ENCODE measurements at regions not wholly inside any gene's neighbourhood (a gene's known extent, or its start where the extent isn't known, plus 50 kb on each side); places are given as distances from the start of the nearest gene placed in this dataset.

DNA sequence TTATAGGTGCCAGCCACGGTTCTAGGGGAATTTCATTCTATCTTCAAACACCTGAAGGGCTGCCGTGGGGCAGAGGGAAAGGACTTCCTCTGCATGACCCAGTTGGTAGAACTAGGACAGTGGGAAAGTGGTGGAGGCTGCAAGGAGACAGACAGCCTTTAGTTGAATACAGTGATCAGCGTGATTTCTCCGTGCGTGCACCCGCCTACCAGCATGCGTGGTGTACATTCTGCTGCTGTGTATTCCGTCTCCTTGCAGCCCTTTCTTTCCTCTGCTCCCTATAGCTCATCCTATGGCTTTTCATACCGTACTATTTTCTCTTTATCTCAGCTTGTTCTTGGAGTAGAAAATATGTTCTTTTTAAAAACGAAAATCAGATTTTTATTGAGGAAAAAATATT lies 146.9 kb downstream of the MRM1 start:
- ChIA-PET CTCF (no interaction called here), POLR2A (no interaction called here)
- ATAC-seq: no peak
- no peaks in the 10 kb centered on the region for H3K9me3 Mint-ChIP-seq (ENCODE audit: low read depth)
- no peaks in the 10 kb centered on the region for H3K36me3 Mint-ChIP-seq (ENCODE audit: low read depth)
- H3K27ac Mint-ChIP-seq: no peak overlapping the region
- H3K4me3 Mint-ChIP-seq: no peak overlapping the region
- intact Hi-C loops (cut with DNase I, micrococcal nuclease): no loop called here
- DNase-seq: no peak
- no peaks in the 10 kb centered on the region for H3K4me1 Mint-ChIP-seq
- no peaks in the 10 kb centered on the region for H3K27me3 Mint-ChIP-seq

DNA sequence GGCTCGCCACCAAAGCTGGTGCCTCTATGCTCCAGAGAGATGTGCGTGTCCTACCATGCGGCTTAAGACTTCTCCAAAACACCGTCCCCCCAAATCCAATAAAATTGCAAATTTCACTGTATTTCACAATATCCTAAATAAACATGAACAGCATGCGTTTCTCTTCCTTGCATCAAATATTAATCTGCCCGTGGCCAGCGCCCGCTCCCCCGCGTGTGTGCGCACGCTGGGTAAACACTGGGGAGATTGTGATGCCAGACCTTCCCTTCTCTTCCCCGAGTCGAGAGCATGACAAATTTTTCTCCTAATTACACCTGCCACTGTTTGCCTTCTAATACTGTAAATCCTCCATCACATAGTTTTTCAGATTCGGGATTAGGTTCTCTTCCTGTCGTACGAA lies 148.1 kb downstream of the MRM1 start:
- Mint-ChIP-seq H3K4me1 (no peaks in the 10 kb centered on the region), H3K27ac (no peak overlapping the region), H3K36me3 (ENCODE audit: low read depth) (no peaks in the 10 kb centered on the region), H3K27me3 (no peaks in the 10 kb centered on the region), H3K4me3 (no peak overlapping the region), H3K9me3 (ENCODE audit: low read depth) (no peaks in the 10 kb centered on the region)
- CTCF ChIA-PET: no interaction called here
- no peak for DNase-seq
- no peak for ATAC-seq
- POLR2A ChIA-PET: no interaction called here
- intact Hi-C loops (cut with DNase I, micrococcal nuclease): no loop called here

DNA sequence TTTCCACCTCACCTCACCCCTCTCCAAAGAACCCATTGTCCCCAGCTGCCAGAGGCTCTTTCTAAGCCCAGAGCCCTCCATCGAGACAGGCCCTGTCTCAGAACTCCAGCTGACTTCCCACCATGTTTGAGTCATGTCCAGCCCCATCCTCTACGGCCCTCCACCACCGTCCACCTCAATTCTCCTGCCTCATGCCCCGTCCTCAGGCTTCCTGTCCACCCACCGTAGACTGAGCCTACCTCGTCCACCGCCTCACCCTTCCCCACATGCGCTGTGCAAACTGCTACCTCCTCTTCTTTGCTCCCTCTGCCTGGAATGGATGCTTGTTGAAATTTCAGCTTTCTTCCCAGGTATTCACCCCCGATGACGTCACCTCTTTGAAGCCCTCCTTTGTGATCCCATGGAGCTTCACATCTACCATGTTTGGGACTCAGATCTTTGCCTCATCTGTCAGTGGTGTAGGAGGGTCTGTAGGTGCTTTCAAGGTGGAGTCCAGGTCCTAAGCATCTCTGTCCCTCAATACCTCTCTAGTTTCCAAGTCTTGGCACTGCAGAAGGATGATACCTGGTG lies 149.0 kb downstream of the MRM1 start:
- Mint-ChIP-seq H3K27me3 (no peaks in the 10 kb centered on the region), H3K4me3 (no peak overlapping the region), H3K27ac (no peak overlapping the region), H3K9me3 (ENCODE audit: low read depth) (no peaks in the 10 kb centered on the region), H3K4me1 (no peaks in the 10 kb centered on the region), H3K36me3 (ENCODE audit: low read depth) (no peaks in the 10 kb centered on the region)
- DNase-seq (no peak), ATAC-seq (no peak)
- POLR2A ChIA-PET: no interaction called here
- CTCF ChIA-PET: interaction anchor here (0.6 to 0.7 kb wide), 2 partner anchors 34 to 294 kb away, joined by 3 to 6 read pairs; no protein-coding TSS in a partner anchor
- intact Hi-C loops (cut with DNase I, micrococcal nuclease): no loop called here

DNA sequence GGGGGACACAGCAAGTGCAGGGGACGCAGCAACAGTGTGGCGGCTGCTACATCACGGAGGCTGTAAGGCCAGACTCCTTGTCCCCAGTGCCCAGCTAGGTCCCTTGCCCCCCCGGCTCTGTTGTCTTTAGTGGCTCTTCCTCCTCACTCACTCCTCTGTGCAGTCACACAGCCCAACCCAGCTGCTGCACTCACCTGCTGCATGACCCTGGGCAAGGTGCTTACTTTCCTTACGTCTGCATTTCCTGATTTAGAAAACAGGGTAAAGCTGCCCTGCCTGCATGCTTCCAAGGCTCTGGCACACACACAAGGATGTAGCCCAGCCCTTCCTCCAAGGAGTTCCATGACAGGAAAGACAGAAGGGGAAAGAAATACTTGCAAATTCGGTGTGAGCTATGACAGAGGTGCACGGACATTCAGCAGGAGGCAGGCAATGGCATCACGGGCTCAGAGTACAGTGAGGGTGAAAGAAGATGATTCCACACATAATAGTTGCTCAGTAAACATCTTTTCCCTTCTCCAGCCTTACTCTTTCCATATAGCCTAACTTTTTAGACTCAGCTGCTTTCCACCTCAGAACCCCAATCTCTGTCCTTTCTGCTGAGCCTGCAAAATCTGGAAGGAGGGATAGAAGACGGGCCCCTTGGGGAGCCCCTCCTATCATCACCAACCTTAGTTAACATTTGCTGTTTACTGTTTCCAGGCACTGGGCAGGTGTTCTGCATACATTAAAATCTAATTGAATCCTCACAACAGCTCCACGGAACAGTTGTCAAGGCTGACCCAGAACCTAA lies 150.9 kb downstream of the MRM1 start:
- ATAC-seq: no peak
- Mint-ChIP-seq H3K4me1 (no peaks in the 10 kb centered on the region), H3K9me3 (ENCODE audit: low read depth) (no peaks in the 10 kb centered on the region), H3K27ac (no peak overlapping the region), H3K36me3 (ENCODE audit: low read depth) (no peaks in the 10 kb centered on the region), H3K4me3 (no peak overlapping the region), H3K27me3 (no peaks in the 10 kb centered on the region)
- DNase-seq: no peak
- ChIA-PET CTCF (interaction anchor here (0.8 kb wide), 1 partner anchor 19 kb away, joined by 3 read pairs; no protein-coding TSS in a partner anchor), POLR2A (no interaction called here)
- intact Hi-C loops (cut with DNase I, micrococcal nuclease): no loop called here

DNA sequence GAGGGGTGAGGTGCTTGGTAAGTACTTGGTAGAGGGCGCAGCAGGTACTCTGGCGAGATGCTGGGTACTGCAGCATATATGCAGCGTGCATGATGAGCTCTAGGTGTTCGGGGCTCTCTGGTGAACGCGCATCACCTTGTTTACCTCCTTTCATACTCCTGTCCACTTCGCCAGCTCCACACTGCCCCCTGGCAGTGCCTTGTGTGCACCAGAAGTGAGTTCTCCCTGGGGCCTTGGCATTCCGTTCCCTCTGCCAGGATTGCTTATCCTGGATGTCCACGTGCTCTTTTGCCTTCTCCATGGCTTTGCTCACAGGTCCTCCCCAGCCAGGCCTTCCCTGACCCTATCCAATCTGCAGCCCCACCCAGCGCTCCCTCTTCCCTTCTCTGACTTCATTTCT lies 154.2 kb downstream of the MRM1 start:
- H3K27me3 Mint-ChIP-seq: no peaks in the 10 kb centered on the region
- H3K27ac Mint-ChIP-seq: no peak overlapping the region
- DNase-seq: peak; percentile 69
- POLR2A ChIA-PET: no interaction called here
- no peaks in the 10 kb centered on the region for H3K4me1 Mint-ChIP-seq
- CTCF ChIA-PET: interaction anchor here (0.5 to 1.6 kb wide), 10 partner anchors 12 to 257 kb away, joined by 3 to 6 read pairs (median 4); no protein-coding TSS in a partner anchor
- H3K36me3 Mint-ChIP-seq (ENCODE audit: low read depth): no peaks in the 10 kb centered on the region
- H3K4me3 Mint-ChIP-seq: no peak overlapping the region
- intact Hi-C loops (cut with DNase I, micrococcal nuclease): loop anchor here (1.0 kb wide), 3 partner anchors 49 to 292 kb away; no protein-coding TSS in a partner anchor
- no peaks in the 10 kb centered on the region for H3K9me3 Mint-ChIP-seq (ENCODE audit: low read depth)
- peak; percentile 51 for ATAC-seq

DNA sequence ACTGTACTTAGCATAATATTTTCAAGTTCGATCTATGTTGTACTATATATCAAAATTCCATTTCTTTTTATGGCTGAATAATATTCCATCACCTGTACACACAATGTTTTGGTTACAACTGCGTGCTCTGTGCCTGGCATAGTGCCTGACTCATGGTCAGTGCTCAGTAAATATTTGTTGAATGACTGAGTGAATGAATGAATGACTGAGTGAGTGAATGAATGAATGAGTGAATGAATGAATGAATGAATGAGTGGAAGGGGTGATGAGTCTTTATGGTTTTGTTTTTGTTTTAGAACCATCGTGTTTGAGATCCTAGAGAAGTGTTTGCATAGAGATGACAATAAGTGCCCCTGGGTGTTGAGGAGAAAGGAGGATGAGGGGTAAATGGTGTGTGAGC lies 155.3 kb downstream of the MRM1 start:
- H3K9me3 Mint-ChIP-seq (ENCODE audit: low read depth): no peaks in the 10 kb centered on the region
- H3K27me3 Mint-ChIP-seq: no peaks in the 10 kb centered on the region
- no peak overlapping the region for H3K4me3 Mint-ChIP-seq
- ATAC-seq: no peak
- DNase-seq: no peak
- ChIA-PET CTCF (no interaction called here), POLR2A (no interaction called here)
- no peak overlapping the region for H3K27ac Mint-ChIP-seq
- intact Hi-C loops (cut with DNase I, micrococcal nuclease): no loop called here
- no peaks in the 10 kb centered on the region for H3K4me1 Mint-ChIP-seq
- H3K36me3 Mint-ChIP-seq (ENCODE audit: low read depth): no peaks in the 10 kb centered on the region

DNA sequence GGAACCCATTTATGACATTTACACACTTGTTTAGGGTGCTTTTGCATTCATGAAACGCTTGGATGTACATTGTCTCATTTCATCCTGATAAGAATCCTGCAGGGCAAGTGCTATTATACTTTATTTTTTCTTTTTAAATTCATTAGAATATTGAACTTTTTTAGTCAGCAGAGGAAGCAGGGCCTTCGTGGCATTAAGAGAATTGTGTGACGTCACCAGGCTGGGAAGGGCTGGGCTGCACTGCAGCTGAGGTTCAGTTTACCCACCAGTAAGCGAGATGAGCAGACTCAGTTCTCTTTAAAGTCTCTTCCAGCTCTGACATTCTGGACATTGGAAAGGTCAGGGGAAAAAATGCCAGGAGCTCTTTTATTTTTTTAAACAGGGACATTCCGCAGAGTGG lies 159.0 kb downstream of the MRM1 start:
- Mint-ChIP-seq H3K36me3 (ENCODE audit: low read depth) (no peaks in the 10 kb centered on the region), H3K4me3 (no peak overlapping the region), H3K27me3 (no peaks in the 10 kb centered on the region), H3K27ac (no peak overlapping the region), H3K4me1 (peaks cover 15% of the 10 kb centered on the region), H3K9me3 (ENCODE audit: low read depth) (no peaks in the 10 kb centered on the region)
- no peak for ATAC-seq
- DNase-seq: no peak
- ChIA-PET CTCF (interaction anchor here (0.6 kb wide), 1 partner anchor 37 kb away, joined by 4 read pairs; no protein-coding TSS in a partner anchor), POLR2A (no interaction called here)
- intact Hi-C loops (cut with DNase I, micrococcal nuclease): no loop called here

DNA sequence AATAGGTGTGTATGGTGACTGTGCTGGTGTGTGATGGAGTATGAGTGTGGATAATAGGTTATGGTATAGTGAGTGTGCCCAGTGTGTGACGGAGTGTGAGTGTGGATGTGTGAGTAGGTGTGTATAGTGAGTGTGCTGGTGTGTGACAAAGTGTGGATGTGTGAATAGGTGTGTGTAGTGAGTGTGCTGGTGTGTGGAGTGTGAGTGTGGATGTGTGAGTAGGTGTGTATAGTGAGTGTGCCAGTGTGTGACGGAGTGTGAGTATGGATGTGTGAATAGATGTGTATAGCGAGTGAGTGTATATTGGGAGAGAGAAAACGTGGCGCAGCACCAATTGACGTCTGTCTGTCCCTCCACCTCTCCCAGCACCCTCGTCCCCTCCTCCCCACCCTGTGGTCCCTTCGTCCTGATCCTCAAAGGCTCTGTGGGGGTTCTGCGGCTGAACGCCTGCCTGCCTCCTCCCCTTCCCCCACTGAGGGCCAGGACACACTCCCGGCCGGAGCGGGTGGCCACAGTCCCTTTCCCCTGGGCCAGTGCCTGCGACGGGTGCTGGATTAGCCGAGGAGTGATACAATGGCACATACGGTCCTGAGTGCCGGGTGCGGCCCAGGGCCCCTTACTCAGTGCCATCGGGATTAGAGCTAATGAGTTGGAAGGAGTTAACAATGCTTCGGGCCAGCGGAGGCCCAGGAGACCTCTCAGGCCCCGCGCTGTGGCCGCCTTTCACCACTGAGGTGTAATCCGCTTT lies 160.0 kb downstream of the MRM1 start:
- H3K4me3 Mint-ChIP-seq: no peak overlapping the region
- peaks cover 15% of the 10 kb centered on the region for H3K4me1 Mint-ChIP-seq
- POLR2A ChIA-PET: no interaction called here
- no peak overlapping the region for H3K27ac Mint-ChIP-seq
- H3K27me3 Mint-ChIP-seq: no peaks in the 10 kb centered on the region
- intact Hi-C loops (cut with DNase I, micrococcal nuclease): no loop called here
- CTCF ChIA-PET: no interaction called here
- DNase-seq (no peak), ATAC-seq (no peak)
- H3K36me3 Mint-ChIP-seq (ENCODE audit: low read depth): no peaks in the 10 kb centered on the region
- no peaks in the 10 kb centered on the region for H3K9me3 Mint-ChIP-seq (ENCODE audit: low read depth)

DNA sequence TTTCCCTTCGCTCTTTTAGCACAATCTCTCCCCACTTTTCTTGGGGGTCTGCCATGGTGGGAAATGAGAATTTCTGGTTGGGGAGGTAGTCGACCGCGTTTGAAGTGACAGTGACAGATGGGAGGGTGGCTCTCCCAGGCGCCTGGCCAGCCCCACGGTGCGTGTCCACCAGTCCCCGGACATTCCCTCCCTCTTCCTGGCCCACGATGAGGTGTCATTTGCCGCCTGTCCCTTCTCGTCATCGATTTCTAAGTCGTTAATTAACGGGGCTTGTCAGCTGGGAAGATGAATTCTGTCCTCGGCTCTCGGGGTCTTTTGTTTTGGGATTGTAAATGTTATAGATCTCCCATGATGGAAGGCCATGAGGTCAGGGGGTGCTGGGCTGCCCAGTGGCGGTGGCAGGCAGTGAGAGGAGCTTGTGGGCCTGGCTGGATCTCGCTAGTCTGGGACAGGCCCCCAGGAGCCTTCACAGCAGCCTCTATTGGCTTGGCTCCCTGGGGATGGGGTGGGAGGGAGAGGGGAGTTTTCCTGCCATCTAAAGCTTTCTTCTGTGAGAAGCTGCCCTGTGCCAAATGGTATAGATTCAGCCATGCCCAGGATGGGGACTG lies 164.2 kb downstream of the MRM1 start:
- intact Hi-C loops (cut with DNase I, micrococcal nuclease): no loop called here

DNA sequence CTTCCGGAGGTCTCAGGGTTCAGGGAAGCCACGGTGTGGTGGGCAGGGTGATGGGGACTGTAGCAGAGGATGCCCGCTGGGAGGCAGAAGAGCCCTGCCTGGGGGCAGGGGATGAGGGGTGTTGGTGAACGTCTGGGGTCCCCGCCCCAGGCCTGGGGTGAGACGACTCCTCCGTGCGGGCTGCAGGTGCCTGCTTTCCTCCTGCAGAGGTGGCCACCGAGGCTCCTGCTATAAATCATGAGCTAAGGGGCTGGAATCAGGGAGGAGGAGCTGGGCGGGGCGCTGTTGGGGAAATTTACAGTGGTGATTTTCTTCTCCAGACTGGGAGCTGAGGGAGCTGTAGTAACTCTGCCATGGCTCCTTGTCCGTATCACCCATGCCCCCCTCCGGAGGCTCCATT lies 167.0 kb downstream of the MRM1 start:
- Mint-ChIP-seq H3K36me3 (ENCODE audit: low read depth) (no peaks in the 10 kb centered on the region), H3K9me3 (ENCODE audit: low read depth) (no peaks in the 10 kb centered on the region), H3K27me3 (peaks cover 4% of the 10 kb centered on the region), H3K4me1 (peaks cover 5% of the 10 kb centered on the region), H3K27ac (no peak overlapping the region), H3K4me3 (no peak overlapping the region)
- intact Hi-C loops (cut with DNase I, micrococcal nuclease): no loop called here
- ChIA-PET POLR2A (no interaction called here), CTCF (interaction anchor here (0.5 kb wide), 1 partner anchor 138 kb away, joined by 3 read pairs; no protein-coding TSS in a partner anchor)
- ATAC-seq (no peak), DNase-seq (no peak)

More for the DNA sequence above, 164.2 kb downstream of the MRM1 start:
- Mint-ChIP-seq H3K4me3 (no peak overlapping the region), H3K27ac (no peak overlapping the region), H3K27me3 (no peaks in the 10 kb centered on the region), H3K9me3 (ENCODE audit: low read depth) (no peaks in the 10 kb centered on the region), H3K4me1 (peaks cover 15% of the 10 kb centered on the region), H3K36me3 (ENCODE audit: low read depth) (no peaks in the 10 kb centered on the region)
- DNase-seq (no peak), ATAC-seq (no peak)
- ChIA-PET POLR2A (interaction anchor here (0.8 kb wide), 1 partner anchor 424 kb away, joined by 3 read pairs; no protein-coding TSS in a partner anchor), CTCF (interaction anchor here (1.0 kb wide), 1 partner anchor 59 kb away, joined by 3 read pairs; no protein-coding TSS in a partner anchor)

DNA sequence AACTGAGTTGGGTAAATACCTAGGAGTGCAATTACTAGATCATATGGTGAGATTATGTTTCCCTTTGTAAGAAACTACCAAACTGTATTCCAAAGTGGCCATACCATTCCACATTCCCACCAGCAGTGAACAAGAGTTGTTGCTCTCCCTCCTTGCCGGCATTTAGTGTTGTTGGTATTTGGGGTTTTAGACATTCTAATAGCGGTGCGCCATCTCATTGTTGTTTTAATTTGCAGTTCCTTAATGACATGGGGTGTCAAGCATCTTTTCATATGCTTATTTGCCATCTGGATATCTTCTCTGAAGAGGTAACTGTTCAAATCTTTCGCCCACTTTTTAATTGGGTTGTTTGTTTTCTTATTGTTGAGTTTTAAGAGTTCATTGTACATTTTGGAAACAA lies 164.2 kb upstream of the LHX1 start:
- Mint-ChIP-seq H3K9me3 (ENCODE audit: low read depth) (no peaks in the 10 kb centered on the region), H3K36me3 (ENCODE audit: low read depth) (no peaks in the 10 kb centered on the region), H3K4me1 (no peaks in the 10 kb centered on the region), H3K27ac (no peak overlapping the region), H3K27me3 (peaks cover 13% of the 10 kb centered on the region), H3K4me3 (no peak overlapping the region)
- CTCF ChIA-PET: interaction anchor here (0.6 kb wide), 1 partner anchor 756 kb away, joined by 3 read pairs; no protein-coding TSS in a partner anchor
- POLR2A ChIA-PET: no interaction called here
- intact Hi-C loops (cut with DNase I, micrococcal nuclease): loop anchor here in 1 of 2 experiments (10.0 kb wide), 1 partner anchor 122 kb away; no protein-coding TSS in a partner anchor
- no peak for ATAC-seq
- DNase-seq: no peak

Data from activated CD4-positive, alpha-beta T cell treated with anti-CD3 and anti-CD28 coated beads for 36 hours (primary cell).